PFSK-1 (cell line): ENCODE measurements at regions not wholly inside any gene's neighbourhood (a gene's known extent, or its start where the extent isn't known, plus 50 kb on each side); places are given as distances from the start of the nearest gene placed in this dataset.

ENCODE experiments used
- FOXP2 ChIP-seq: optimal IDR thresholded peaks from 2 replicates; pipeline ENCODE3; 2011; ENCODE audit warnings: borderline replicate concordance, control low read depth, inconsistent platforms; ENCODE audit not compliant: insufficient read depth; ENCODE audit errors: extremely low read length, extremely low read depth
- POLR2AphosphoS5 ChIP-seq: IDR thresholded peaks from 2 replicates; pipeline ENCODE4 v1.6.1; 2012; ENCODE audit warnings: low read depth, mild to moderate bottlenecking, control low read depth, low read length, moderate library complexity
- SIN3A ChIP-seq: IDR thresholded peaks from 2 replicates; pipeline ENCODE4 v1.6.1; 2012; ENCODE audit warnings: mild to moderate bottlenecking, low read length, moderate library complexity, borderline replicate concordance; ENCODE audit not compliant: insufficient read depth
- TAF1 ChIP-seq: IDR thresholded peaks from 2 replicates; pipeline ENCODE4 v1.6.1; 2012; ENCODE audit warnings: low read length, control low read depth, borderline replicate concordance; ENCODE audit not compliant: insufficient read depth
- TF ChIP-seq, protein P1 (sequence below), 2 experiments: IDR thresholded peaks; 2 replicates each; pipeline versions ENCODE4 v1.6.1 to v1.8.0; 2011 to 2012; ENCODE audit warnings: low read depth in 2 of 2, low read length in 2 of 2, control low read depth in 1 of 2, inconsistent platforms in 1 of 2, mild to moderate bottlenecking in 1 of 2, moderate library complexity in 1 of 2; ENCODE audit not compliant: insufficient read depth in 1 of 2

DNA sequence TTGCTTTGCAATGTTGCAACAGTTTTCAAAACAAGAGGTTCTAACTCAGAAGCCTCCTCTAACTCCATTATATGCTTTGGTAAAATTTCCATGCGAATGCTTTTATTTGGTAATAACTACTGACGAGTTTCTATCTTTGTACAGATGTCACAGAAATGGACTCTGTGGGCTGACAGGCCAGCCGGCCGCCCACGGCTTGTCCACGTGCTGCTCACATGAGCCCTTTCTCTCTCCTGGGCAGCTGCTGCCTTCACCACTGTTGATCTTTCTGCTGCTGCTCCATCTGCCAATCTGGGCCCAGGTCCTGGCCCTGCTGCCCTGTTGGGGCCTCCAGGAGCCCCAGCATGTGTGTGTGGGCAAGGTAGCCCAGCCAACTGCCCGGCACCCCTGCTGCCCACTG, 168.2 kb upstream of the TMEM132C start:
- no peak for TF ChIP-seq POLR2AphosphoS5
- TF ChIP-seq, protein P1, sequence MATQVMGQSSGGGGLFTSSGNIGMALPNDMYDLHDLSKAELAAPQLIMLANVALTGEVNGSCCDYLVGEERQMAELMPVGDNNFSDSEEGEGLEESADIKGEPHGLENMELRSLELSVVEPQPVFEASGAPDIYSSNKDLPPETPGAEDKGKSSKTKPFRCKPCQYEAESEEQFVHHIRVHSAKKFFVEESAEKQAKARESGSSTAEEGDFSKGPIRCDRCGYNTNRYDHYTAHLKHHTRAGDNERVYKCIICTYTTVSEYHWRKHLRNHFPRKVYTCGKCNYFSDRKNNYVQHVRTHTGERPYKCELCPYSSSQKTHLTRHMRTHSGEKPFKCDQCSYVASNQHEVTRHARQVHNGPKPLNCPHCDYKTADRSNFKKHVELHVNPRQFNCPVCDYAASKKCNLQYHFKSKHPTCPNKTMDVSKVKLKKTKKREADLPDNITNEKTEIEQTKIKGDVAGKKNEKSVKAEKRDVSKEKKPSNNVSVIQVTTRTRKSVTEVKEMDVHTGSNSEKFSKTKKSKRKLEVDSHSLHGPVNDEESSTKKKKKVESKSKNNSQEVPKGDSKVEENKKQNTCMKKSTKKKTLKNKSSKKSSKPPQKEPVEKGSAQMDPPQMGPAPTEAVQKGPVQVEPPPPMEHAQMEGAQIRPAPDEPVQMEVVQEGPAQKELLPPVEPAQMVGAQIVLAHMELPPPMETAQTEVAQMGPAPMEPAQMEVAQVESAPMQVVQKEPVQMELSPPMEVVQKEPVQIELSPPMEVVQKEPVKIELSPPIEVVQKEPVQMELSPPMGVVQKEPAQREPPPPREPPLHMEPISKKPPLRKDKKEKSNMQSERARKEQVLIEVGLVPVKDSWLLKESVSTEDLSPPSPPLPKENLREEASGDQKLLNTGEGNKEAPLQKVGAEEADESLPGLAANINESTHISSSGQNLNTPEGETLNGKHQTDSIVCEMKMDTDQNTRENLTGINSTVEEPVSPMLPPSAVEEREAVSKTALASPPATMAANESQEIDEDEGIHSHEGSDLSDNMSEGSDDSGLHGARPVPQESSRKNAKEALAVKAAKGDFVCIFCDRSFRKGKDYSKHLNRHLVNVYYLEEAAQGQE (IDR thresholded peaks at IDR 0.05; ENCODE audit: insufficient read depth in 1 of 2, low read depth in 2 of 2, low read length in 2 of 2) = no peak
- no peak for TF ChIP-seq TAF1
- TF ChIP-seq FOXP2 = no peak
- TF ChIP-seq SIN3A = no peak
